ENCODE measurements at regions not wholly inside any gene's neighbourhood (a gene's known extent, or its start where the extent isn't known, plus 50 kb on each side); places are given as distances from the start of the nearest gene placed in this dataset.

DNA sequence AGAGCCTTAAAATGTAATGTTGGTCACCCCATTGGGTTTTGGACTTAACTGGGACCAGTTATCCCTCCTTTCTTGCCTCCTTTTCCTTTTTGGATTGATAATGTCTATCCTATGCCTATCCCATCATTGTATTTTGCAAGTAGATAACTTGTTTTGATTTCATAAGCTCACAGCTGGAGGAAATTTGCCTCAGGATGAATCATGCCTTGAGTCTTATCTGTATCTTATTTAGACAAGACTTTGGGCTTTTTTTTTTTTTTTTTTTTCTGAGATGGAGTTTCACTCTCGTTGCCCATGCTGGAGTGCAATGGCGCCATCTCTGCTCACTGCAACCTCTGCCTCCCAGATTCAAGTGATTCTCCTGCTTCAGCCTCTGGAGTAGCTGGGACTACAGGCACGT, 443.3 kb downstream of the DNAH5 start:
- in situ Hi-C loops (cut with MboI; ENCODE audit: low pct_unique_long_range_greater_than_20kb in 2 of 9, low sequenced_read_pairs in 9 of 9, unreplicated experiment in 9 of 9): no loop called here
- Histone ChIP-seq H3K4me1 (replicated peaks in 1 of 2) (peaks cover 0 to 4% of the 10 kb centered on the region in 2 donors), H3K4me3 (no peak overlapping the region), H3K27ac (no peak overlapping the region)
- no peak for ATAC-seq (replicated peaks in 6 of 8)
- WGBS, 10 experiments: 0 to 100% (median 48%) methylated on average over 1 to 3 of the region's 3 CpGs; no CpG with 5 or more reads in 2 of the 10 experiments

DNA sequence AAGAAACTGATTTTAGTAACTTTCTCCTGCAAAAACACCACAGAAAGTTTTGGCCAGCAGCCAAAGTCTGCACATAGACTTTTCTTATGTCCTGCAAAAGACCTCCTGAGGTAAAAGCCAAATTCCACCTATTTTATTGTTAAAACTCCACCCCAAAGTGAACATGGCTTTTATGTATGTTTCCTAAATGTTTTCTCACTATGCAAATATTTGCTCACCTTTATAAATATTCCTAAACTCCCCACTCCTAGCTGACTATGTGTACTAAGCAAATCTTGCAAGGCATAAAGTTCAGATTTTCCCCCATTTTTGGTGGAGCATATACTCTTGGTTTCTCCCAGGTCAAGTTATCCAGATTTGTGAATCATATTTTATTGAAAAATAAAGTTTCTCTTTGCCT, 446.2 kb downstream of the DNAH5 start:
- in situ Hi-C loops (cut with MboI; ENCODE audit: low pct_unique_long_range_greater_than_20kb in 2 of 9, low sequenced_read_pairs in 9 of 9, unreplicated experiment in 9 of 9): no loop called here
- Histone ChIP-seq H3K27ac (no peak overlapping the region), H3K4me1 (replicated peaks in 1 of 2) (no peaks in the 10 kb centered on the region), H3K4me3 (no peak overlapping the region)
- ATAC-seq (replicated peaks in 6 of 8): no peak

DNA sequence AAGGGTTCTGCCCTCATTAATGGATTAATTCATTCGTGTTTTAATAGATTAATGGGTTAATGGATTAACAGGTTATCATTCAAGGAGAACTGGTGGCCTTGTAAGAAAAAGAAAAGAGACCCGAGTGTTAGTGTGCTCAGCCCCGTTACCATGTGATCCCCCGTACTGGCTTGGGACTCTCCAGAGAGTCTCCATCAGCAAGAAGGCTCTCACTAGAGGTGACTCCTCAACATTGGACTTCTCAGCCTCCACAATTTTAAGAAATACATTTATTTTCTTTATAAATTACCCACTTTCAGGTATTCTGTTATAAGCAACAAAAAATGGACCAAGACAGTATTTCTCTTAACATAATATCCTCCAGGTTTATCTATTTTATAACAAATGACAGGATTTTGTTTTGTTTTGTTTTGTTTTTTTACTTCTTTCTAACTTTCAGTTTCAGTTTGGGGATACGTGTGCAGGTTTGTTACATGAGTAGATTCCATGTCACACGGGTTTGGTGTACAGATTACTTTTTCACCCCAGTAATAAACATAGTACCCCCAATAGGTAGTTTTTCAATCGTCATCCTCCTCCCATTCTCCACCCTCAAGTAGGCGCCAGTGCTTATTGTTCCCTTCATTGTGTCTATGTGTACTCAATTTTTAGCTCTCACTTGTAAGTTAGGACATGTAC, 456.1 kb downstream of the DNAH5 start:
- Histone ChIP-seq H3K27ac (no peak overlapping the region), H3K4me1 (replicated peaks in 1 of 2) (no peaks in the 10 kb centered on the region), H3K4me3 (no peak overlapping the region)
- WGBS, 10 experiments: 21 to 100% (median 68%) methylated on average over 1 to 8 of the region's 8 CpGs
- no peak for ATAC-seq (replicated peaks in 6 of 8)
- in situ Hi-C loops (cut with MboI; ENCODE audit: low pct_unique_long_range_greater_than_20kb in 2 of 9, low sequenced_read_pairs in 9 of 9, unreplicated experiment in 9 of 9): no loop called here

DNA sequence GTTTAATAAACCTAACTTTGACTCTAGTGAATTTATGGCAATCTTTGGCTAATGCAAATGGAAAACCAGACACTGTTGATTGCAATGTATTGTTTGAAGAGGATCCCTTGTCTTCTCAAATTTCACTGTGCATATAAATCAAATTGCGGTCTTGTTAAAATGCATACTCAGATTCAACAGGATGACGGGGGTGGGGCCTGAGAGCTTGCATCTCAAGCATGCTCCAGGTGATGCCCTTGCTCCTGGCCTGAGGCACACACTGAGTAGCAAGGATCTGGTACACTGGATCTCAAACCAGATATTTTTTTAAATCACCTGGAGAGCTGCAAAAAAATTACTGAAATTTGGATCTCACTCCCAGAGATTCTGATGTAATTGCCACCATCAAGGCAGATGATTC, 463.7 kb downstream of the DNAH5 start:
- WGBS, 10 experiments: 0 to 100% (median 79%) methylated on average over 1 to 2 of the region's 2 CpGs; no CpG with 5 or more reads in 2 of the 10 experiments
- H3K4me3 ChIP-seq: no peak overlapping the region
- H3K27ac ChIP-seq: no peak overlapping the region
- in situ Hi-C loops (cut with MboI; ENCODE audit: low pct_unique_long_range_greater_than_20kb in 2 of 9, low sequenced_read_pairs in 9 of 9, unreplicated experiment in 9 of 9): no loop called here
- H3K4me1 ChIP-seq (replicated peaks in 1 of 2): peaks cover 0 to 14% of the 10 kb centered on the region in 2 donors
- ATAC-seq (replicated peaks in 6 of 8): no peak

DNA sequence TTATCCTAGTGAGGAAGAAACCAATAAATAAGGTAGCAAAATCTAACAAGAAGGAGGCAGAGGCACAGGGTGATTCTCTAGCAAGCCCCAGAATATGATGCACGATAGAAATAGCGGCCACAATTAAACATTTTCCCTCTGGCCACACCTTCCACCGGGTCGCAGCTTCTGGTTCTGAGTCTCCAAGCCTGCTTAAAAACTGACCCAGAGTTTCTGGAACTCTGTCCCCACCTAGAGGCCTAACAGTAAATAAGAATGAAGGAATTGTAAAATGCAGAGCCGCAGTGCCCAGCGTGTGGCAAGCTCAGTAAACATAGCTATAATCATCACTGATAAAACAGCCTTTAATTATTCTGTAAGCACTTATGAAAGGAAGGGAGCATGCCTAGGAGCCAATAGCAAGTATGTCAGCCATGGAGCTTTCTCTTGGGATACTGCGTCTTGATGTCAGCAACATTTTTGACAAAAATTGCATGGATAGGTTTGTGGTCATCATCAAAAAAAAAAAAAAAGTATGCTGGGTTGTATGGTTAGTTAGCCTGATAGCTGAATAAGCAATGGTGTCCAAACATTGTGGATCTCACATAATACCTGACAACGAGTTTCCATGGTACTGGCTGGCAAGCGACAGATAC, 465.5 kb downstream of the DNAH5 start:
- peak; percentile 62 to 92 (median 80) for ATAC-seq (replicated peaks in 6 of 8)
- Histone ChIP-seq H3K4me3 (no peak overlapping the region), H3K27ac (no peak overlapping the region), H3K4me1 (replicated peaks in 1 of 2) (peaks cover 0 to 14% of the 10 kb centered on the region in 2 donors)
- in situ Hi-C loops (cut with MboI; ENCODE audit: low pct_unique_long_range_greater_than_20kb in 2 of 9, low sequenced_read_pairs in 9 of 9, unreplicated experiment in 9 of 9): no loop called here
- 16 to 78% (median 32%) methylated on average over 4 to 9 of the region's 9 CpGs; no CpG with 5 or more reads in 1 of the 10 experiments for WGBS, 10 experiments

DNA sequence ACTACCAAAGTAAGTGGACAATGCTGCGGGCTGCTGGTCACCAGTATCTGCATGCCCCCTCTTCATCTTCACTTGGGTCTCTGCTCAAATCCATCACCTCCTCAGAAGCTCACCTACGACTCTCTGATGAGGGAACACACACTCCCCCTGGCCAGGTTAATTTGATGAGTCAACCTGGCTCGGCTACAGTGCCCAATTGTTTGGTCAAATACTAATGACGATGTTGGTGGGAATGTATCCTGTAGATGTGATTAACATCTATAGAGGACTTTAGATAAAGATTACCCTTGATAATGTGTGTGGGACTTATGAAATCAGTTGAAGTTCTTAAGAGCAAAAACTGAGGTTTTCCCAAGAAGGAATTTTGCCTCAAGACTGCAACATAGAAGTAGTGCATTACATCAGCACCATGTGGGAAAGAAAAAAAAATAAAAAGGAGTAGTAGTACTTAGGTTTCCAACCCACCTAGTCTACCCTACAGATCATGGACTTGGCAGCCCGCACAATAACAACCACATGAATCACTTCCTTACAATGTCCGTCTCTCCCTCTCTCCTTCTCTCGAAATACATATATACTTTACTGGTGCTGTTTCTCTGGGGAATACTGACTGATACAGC, 467.3 kb downstream of the DNAH5 start:
- no peak overlapping the region for H3K4me3 ChIP-seq
- WGBS, 10 experiments: 17 to 100% (median 85%) methylated on average over 1 to 7 of the region's 7 CpGs; no CpG with 5 or more reads in 2 of the 10 experiments
- H3K4me1 ChIP-seq (replicated peaks in 1 of 2): peaks cover 0 to 25% of the 10 kb centered on the region in 2 donors
- no peak for ATAC-seq (replicated peaks in 6 of 8)
- H3K27ac ChIP-seq: no peak overlapping the region
- in situ Hi-C loops (cut with MboI; ENCODE audit: low pct_unique_long_range_greater_than_20kb in 2 of 9, low sequenced_read_pairs in 9 of 9, unreplicated experiment in 9 of 9): no loop called here

DNA sequence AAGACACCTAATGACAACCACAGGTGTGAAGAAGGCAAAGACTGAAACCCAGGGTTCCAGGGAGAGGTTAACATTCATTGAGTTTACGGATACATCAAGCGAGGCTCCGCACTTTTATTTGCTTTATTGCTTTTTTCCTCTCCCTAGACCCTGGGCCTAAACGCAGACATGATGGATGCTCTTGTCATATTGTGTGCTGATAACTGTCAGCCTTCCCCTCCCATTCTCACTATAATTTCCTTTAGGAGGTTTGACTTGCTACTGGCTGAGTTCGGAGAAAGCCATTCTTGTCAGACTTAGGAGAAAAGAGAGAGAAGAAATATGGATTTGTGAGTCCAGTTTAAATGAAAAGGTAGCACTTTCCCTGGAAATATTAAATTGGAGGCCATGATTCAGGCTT, 471.6 kb downstream of the DNAH5 start:
- ATAC-seq (replicated peaks in 6 of 8): peak in 5 of 8 experiments; percentile 60 to 94 (median 87)
- in situ Hi-C loops (cut with MboI; ENCODE audit: low pct_unique_long_range_greater_than_20kb in 2 of 9, low sequenced_read_pairs in 9 of 9, unreplicated experiment in 9 of 9): no loop called here
- Histone ChIP-seq H3K4me1 (replicated peaks in 1 of 2) (peaks cover 0 to 16% of the 10 kb centered on the region in 2 donors), H3K4me3 (no peak overlapping the region), H3K27ac (no peak overlapping the region)
- WGBS, 10 experiments: 22 to 91% (median 45%) methylated on average over 3 to 5 of the region's 5 CpGs; no CpG with 5 or more reads in 3 of the 10 experiments

DNA sequence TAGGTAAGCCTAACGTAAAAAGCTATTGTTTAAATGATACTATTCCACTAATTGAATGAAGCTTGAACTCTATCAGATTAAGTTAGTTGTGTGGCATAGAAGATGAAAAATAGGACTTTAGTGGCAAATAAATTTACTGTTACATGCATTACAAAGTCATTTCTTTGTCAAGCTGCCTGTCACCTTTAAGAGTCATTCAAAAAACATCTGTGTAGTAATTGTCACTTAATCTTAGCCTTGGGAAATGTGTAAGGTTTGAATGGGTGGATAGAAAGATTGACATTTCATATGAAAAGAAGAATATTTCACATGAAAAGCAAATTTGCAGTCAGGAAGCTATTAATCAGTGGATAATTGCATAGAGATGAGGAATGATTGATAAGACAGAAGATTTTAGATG, 473.5 kb downstream of the DNAH5 start:
- no peak for ATAC-seq (replicated peaks in 6 of 8)
- Histone ChIP-seq H3K4me1 (replicated peaks in 1 of 2) (peaks cover 0 to 11% of the 10 kb centered on the region in 2 donors), H3K4me3 (no peak overlapping the region), H3K27ac (no peak overlapping the region)
- in situ Hi-C loops (cut with MboI; ENCODE audit: low pct_unique_long_range_greater_than_20kb in 2 of 9, low sequenced_read_pairs in 9 of 9, unreplicated experiment in 9 of 9): no loop called here
- whole genome bisulfite sequencing, 10 experiments: 0 to 88% (median 47%) methylated on average over 1 of the region's 1 CpG; no CpG with 5 or more reads in 2 of the 10 experiments

DNA sequence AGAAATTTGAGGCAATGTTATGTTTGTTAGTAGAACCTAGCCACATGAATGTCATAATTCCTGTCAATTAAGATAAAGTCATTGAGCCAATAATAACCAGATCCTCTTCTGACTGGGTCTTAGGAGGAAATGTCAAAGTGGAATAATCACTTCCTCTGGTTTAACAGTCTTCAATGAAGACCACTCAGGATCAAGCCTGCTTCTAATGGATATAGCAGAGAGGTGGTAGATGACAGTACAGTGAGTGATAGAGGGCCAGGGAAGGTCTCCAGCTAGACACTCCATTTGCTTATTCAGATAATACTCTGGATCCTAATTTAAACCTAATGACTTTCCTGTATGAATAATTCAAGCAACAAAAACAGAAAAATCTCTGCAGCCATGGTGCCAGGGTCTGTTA, 474.2 kb downstream of the DNAH5 start:
- in situ Hi-C loops (cut with MboI; ENCODE audit: low pct_unique_long_range_greater_than_20kb in 2 of 9, low sequenced_read_pairs in 9 of 9, unreplicated experiment in 9 of 9): no loop called here

DNA sequence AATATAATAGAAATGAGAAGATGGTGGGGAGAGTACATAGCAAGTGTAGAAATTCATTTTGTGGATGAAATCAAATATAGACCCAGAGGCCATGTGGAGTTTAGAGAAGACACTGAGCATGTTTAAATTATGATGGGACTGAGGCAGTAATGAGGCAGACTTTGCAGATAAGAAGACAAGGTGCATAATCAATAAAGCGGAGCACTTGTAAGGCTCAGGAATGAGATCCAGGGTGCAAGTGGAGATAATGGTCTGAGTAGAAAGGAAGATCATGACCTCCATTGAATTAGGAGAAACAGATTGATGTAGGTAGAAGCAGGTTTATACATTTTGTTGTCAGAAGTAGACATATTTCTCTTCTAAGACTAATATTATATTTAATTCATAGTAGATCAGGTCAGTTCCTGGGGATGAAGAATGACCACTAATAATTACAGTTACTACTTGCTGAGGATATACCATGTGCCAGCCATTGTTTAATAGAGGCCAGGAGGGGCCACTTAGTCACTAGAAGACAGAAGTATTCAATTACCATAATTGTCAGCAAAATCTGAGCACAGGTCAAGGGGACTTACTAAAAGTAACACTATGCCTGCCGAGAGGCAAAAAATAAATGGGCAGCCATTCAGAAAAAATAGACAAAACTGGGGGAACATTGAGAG, 479.8 kb downstream of the DNAH5 start:
- in situ Hi-C loops (cut with MboI; ENCODE audit: low pct_unique_long_range_greater_than_20kb in 2 of 9, low sequenced_read_pairs in 9 of 9, unreplicated experiment in 9 of 9): no loop called here
- Histone ChIP-seq H3K27ac (no peak overlapping the region), H3K4me1 (replicated peaks in 1 of 2) (peaks cover 0 to 5% of the 10 kb centered on the region in 2 donors), H3K4me3 (no peak overlapping the region)
- 36 to 100% (median 69%) methylated on average over 1 to 2 of the region's 2 CpGs; no CpG with 5 or more reads in 1 of the 10 experiments for WGBS, 10 experiments
- ATAC-seq (replicated peaks in 6 of 8): peak in 5 of 8 experiments; percentile 54 to 95 (median 62)

More for the DNA sequence above, 474.2 kb downstream of the DNAH5 start:
- Histone ChIP-seq H3K27ac (no peak overlapping the region), H3K4me1 (replicated peaks in 1 of 2) (peaks cover 0 to 11% of the 10 kb centered on the region in 2 donors), H3K4me3 (no peak overlapping the region)
- ATAC-seq (replicated peaks in 6 of 8): peak in 4 of 8 experiments; percentile 33 to 83 (median 58)

DNA sequence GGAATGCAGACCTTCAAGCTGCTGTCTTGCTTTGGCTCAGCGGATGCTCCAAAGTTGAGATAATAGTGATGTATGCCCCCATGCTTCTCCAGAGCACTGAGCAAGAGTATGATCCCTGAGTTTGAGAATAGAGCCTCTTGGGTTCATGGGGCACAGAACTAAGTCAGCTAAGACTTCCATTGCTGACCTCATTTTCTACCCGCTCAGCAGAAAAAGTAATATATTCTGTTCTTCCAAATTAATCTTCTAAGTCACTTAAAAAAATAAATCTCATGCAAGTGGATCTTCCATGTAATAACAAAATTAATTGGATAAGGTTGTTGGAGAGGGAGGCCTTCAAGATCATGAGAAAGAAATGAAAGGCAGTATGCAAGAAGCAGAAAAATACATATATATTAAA, 483.9 kb downstream of the DNAH5 start:
- WGBS, 10 experiments: 40 to 100% (median 87%) methylated on average over 1 to 2 of the region's 2 CpGs; no CpG with 5 or more reads in 3 of the 10 experiments
- no peak overlapping the region for H3K4me3 ChIP-seq
- no peak overlapping the region for H3K27ac ChIP-seq
- peaks cover 0 to 5% of the 10 kb centered on the region in 2 donors for H3K4me1 ChIP-seq (replicated peaks in 1 of 2)
- no peak for ATAC-seq (replicated peaks in 6 of 8)
- in situ Hi-C loops (cut with MboI; ENCODE audit: low pct_unique_long_range_greater_than_20kb in 2 of 9, low sequenced_read_pairs in 9 of 9, unreplicated experiment in 9 of 9): no loop called here

DNA sequence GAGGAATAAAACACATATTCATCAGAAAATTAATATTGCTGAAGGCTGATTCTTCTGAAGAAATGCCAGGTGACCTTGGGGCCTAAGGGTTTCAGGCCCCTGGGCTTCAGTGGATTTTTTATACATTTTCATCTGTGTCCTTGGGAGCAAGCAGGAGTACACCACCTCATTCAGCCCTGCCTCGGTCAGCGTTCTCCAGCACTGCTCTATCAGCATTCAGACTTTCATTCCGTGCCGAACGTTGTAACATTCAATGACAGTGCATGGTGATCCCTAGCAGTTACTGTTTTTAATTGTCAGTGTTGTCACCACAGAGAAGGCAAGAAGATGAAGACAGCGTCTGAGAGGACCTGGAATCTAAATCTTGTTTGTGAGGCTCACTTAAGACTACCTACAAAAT, 490.4 kb downstream of the DNAH5 start:
- in situ Hi-C loops (cut with MboI; ENCODE audit: low pct_unique_long_range_greater_than_20kb in 2 of 9, low sequenced_read_pairs in 9 of 9, unreplicated experiment in 9 of 9): no loop called here
- Histone ChIP-seq H3K4me3 (no peak overlapping the region), H3K4me1 (replicated peaks in 1 of 2) (no peaks in the 10 kb centered on the region), H3K27ac (no peak overlapping the region)
- WGBS, 10 experiments: 15 to 84% (median 71%) methylated on average over 1 to 6 of the region's 6 CpGs
- peak in 1 of 8 experiments; percentile 66 for ATAC-seq (replicated peaks in 6 of 8)

DNA sequence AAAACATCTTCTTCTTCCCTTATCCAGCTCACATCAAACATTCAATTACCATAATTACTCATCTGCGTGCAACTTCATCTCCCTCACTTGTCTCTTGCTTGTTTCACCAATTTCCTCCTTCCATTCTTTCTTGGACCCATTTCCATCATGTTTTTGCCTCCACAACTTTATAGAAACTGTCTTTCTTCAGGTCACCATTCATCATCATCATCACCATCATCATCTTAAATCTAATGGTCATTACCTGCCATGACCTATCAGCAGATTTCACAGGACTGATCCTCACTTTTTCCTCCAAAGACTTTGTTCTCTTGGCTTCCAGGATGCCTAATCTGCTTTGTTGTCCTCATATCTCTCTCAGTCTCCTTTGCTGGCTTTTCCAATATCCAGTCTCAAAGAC, 495.6 kb downstream of the DNAH5 start:
- H3K27ac ChIP-seq: no peak overlapping the region
- ATAC-seq (replicated peaks in 6 of 8): no peak
- in situ Hi-C loops (cut with MboI; ENCODE audit: low pct_unique_long_range_greater_than_20kb in 2 of 9, low sequenced_read_pairs in 9 of 9, unreplicated experiment in 9 of 9): no loop called here
- WGBS, 10 experiments: 0 to 100% (median 66%) methylated on average over 1 of the region's 1 CpG; no CpG with 5 or more reads in 2 of the 10 experiments
- H3K4me1 ChIP-seq (replicated peaks in 1 of 2): no peaks in the 10 kb centered on the region
- no peak overlapping the region for H3K4me3 ChIP-seq
